OCI-LY3 (cell line): ENCODE measurements at regions not wholly inside any gene's neighbourhood (a gene's known extent, or its start where the extent isn't known, plus 50 kb on each side); places are given as distances from the start of the nearest gene placed in this dataset.

Experiments used
- CTCF ChIP-seq: fragments of 200-600, 300-600 bp; sonication (generic); IDR thresholded peaks from 2 replicates; pipeline ENCODE4 v1.5.1; 2014; ENCODE audit warnings: antibody characterized with exemption, low read length, low read depth
- EZH2phosphoT487 ChIP-seq: fragments of 200-600 bp; shearing (Covaris generic); IDR thresholded peaks from 2 replicates; pipeline ENCODE4 v1.6.1; 2018; ENCODE audit warnings: antibody characterized with exemption, mixed run types, low read depth

DNA sequence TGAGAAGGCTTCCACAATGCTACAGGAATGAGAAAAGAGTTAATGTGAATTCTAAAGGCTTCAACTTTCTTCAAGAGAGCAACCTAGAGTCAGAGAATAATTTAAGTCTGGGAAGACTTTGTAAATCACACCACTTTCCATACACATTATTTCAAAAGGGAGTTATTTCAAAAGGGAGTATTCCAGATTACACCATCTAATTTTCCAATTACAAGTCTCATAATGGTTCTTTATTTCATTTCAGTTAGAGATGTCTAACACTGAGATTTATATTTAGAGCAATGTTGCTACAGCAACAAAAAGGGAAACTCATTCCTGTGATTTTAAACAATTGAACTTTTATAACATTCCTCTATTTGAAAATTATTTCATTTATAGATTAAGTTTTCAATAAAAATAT, 98.8 kb upstream of the DST start:
- TF ChIP-seq CTCF (no peak), EZH2phosphoT487 (no peak)
